T-helper 1 cell treated with Interleukin-12 subunit alpha and Interleukin-12 subunit beta and Interleukin-4 antibody, amounts not matched to agents 30 μg/mL and 1 μg/mL, for 36 hours (primary cell): ENCODE measurements at regions not wholly inside any gene's neighbourhood (a gene's known extent, or its start where the extent isn't known, plus 50 kb on each side); places are given as distances from the start of the nearest gene placed in this dataset.

Source experiments
- H3K27ac Mint-ChIP-seq: one replicate; pipeline ENCODE4 v1.8.0; 2021; ENCODE audit warnings: mild to moderate bottlenecking, mixed read lengths
- H3K27me3 Mint-ChIP-seq: one replicate; pipeline ENCODE4 v1.8.0; 2021; ENCODE audit warnings: low read depth, mixed read lengths
- H3K36me3 Mint-ChIP-seq: one replicate; pipeline ENCODE4 v1.8.0; 2021; ENCODE audit warnings: low read depth, mixed read lengths
- H3K4me1 Mint-ChIP-seq: one replicate; pipeline ENCODE4 v1.8.0; 2021; ENCODE audit warnings: low read depth, mixed read lengths
- H3K4me3 Mint-ChIP-seq: one replicate; pipeline ENCODE4 v1.8.0; 2021; ENCODE audit warnings: mild to moderate bottlenecking, moderate library complexity, mixed read lengths
- H3K9me3 Mint-ChIP-seq: one replicate; pipeline ENCODE4 v1.8.0; 2021; ENCODE audit warnings: mixed read lengths

- Mint-ChIP-seq H3K36me3 (peaks cover 17% of the 10 kb centered on the region), H3K27ac (no peak overlapping the region), H3K4me3 (no peak overlapping the region), H3K4me1 (peaks cover 22% of the 10 kb centered on the region), H3K9me3 (peaks cover 13% of the 10 kb centered on the region), H3K27me3 (no peaks in the 10 kb centered on the region)
Measured at GRCh38 chr6:105764315-105764714, 321.8 kb upstream of the PRDM1 start.

- H3K4me1 Mint-ChIP-seq: peaks cover 22% of the 10 kb centered on the region
- H3K27ac Mint-ChIP-seq: no peak overlapping the region
- no peak overlapping the region for H3K4me3 Mint-ChIP-seq
- no peaks in the 10 kb centered on the region for H3K27me3 Mint-ChIP-seq
- H3K36me3 Mint-ChIP-seq: peaks cover 17% of the 10 kb centered on the region
- peaks cover 13% of the 10 kb centered on the region for H3K9me3 Mint-ChIP-seq
Measured at GRCh38 chr6:105763866-105764265, 322.3 kb upstream of the PRDM1 start.

- Mint-ChIP-seq H3K9me3 (peaks cover 23% of the 10 kb centered on the region), H3K27ac (no peak overlapping the region), H3K27me3 (no peaks in the 10 kb centered on the region), H3K36me3 (peaks cover 27% of the 10 kb centered on the region), H3K4me3 (no peak overlapping the region), H3K4me1 (peaks cover 50% of the 10 kb centered on the region)
Measured at GRCh38 chr6:105760746-105761145, 325.4 kb upstream of the PRDM1 start.

GRCh38 chr6:105759946-105760345 lies 326.2 kb upstream of the PRDM1 start:
- peaks cover 48% of the 10 kb centered on the region for H3K4me1 Mint-ChIP-seq
- peaks cover 27% of the 10 kb centered on the region for H3K36me3 Mint-ChIP-seq
- H3K9me3 Mint-ChIP-seq: peaks cover 19% of the 10 kb centered on the region
- peak overlapping the region; percentile 65 for H3K27ac Mint-ChIP-seq
- no peaks in the 10 kb centered on the region for H3K27me3 Mint-ChIP-seq
- peak overlapping the region; percentile 11 for H3K4me3 Mint-ChIP-seq

GRCh38 chr6:105759015-105759414 lies 327.1 kb upstream of the PRDM1 start:
- Mint-ChIP-seq H3K36me3 (peaks cover 24% of the 10 kb centered on the region), H3K27me3 (no peaks in the 10 kb centered on the region), H3K4me3 (no peak overlapping the region), H3K4me1 (peaks cover 46% of the 10 kb centered on the region), H3K27ac (no peak overlapping the region), H3K9me3 (peaks cover 19% of the 10 kb centered on the region)

- Mint-ChIP-seq H3K27ac (peak overlapping the region; percentile 79), H3K27me3 (no peaks in the 10 kb centered on the region), H3K4me3 (peak overlapping the region; percentile 26), H3K4me1 (peaks cover 50% of the 10 kb centered on the region), H3K36me3 (peaks cover 21% of the 10 kb centered on the region), H3K9me3 (peaks cover 16% of the 10 kb centered on the region)
Measured at GRCh38 chr6:105757512-105758200, 328.5 kb upstream of the PRDM1 start.

GRCh38 chr6:105755885-105756284 lies 330.3 kb upstream of the PRDM1 start:
- H3K36me3 Mint-ChIP-seq: peaks cover 24% of the 10 kb centered on the region
- peaks cover 20% of the 10 kb centered on the region for H3K9me3 Mint-ChIP-seq
- no peaks in the 10 kb centered on the region for H3K27me3 Mint-ChIP-seq
- peaks cover 56% of the 10 kb centered on the region for H3K4me1 Mint-ChIP-seq
- peak overlapping the region; percentile 56 for H3K27ac Mint-ChIP-seq
- no peak overlapping the region for H3K4me3 Mint-ChIP-seq

- H3K4me1 Mint-ChIP-seq: peaks cover 45% of the 10 kb centered on the region
- H3K27ac Mint-ChIP-seq: no peak overlapping the region
- peaks cover 14% of the 10 kb centered on the region for H3K9me3 Mint-ChIP-seq
- no peaks in the 10 kb centered on the region for H3K27me3 Mint-ChIP-seq
- H3K36me3 Mint-ChIP-seq: peaks cover 18% of the 10 kb centered on the region
- H3K4me3 Mint-ChIP-seq: no peak overlapping the region
Measured at GRCh38 chr6:105753620-105754211, 332.4 kb upstream of the PRDM1 start.

GRCh38 chr6:105753207-105753606 lies 332.9 kb upstream of the PRDM1 start:
- no peak overlapping the region for H3K27ac Mint-ChIP-seq
- H3K36me3 Mint-ChIP-seq: peaks cover 19% of the 10 kb centered on the region
- H3K4me1 Mint-ChIP-seq: peaks cover 45% of the 10 kb centered on the region
- no peak overlapping the region for H3K4me3 Mint-ChIP-seq
- no peaks in the 10 kb centered on the region for H3K27me3 Mint-ChIP-seq
- peaks cover 14% of the 10 kb centered on the region for H3K9me3 Mint-ChIP-seq

- H3K27ac Mint-ChIP-seq: no peak overlapping the region
Measured at GRCh38 chr6:105750089-105750488, 336.0 kb upstream of the PRDM1 start.

GRCh38 chr6:105748737-105749161 lies 337.4 kb upstream of the PRDM1 start:
- Mint-ChIP-seq H3K4me1 (peaks cover 50% of the 10 kb centered on the region), H3K36me3 (peaks cover 11% of the 10 kb centered on the region), H3K27ac (no peak overlapping the region), H3K4me3 (no peak overlapping the region), H3K9me3 (peaks cover 4% of the 10 kb centered on the region), H3K27me3 (no peaks in the 10 kb centered on the region)

More at GRCh38 chr6:105750089-105750488, 336.0 kb upstream of the PRDM1 start:
- H3K27me3 Mint-ChIP-seq: no peaks in the 10 kb centered on the region
- H3K9me3 Mint-ChIP-seq: peaks cover 4% of the 10 kb centered on the region
- no peak overlapping the region for H3K4me3 Mint-ChIP-seq
- H3K36me3 Mint-ChIP-seq: peaks cover 10% of the 10 kb centered on the region
- H3K4me1 Mint-ChIP-seq: peaks cover 38% of the 10 kb centered on the region

GRCh38 chr6:105747823-105748405 lies 338.2 kb upstream of the PRDM1 start:
- H3K4me1 Mint-ChIP-seq: peaks cover 51% of the 10 kb centered on the region
- peaks cover 4% of the 10 kb centered on the region for H3K9me3 Mint-ChIP-seq
- no peak overlapping the region for H3K4me3 Mint-ChIP-seq
- peaks cover 14% of the 10 kb centered on the region for H3K36me3 Mint-ChIP-seq
- H3K27ac Mint-ChIP-seq: no peak overlapping the region
- no peaks in the 10 kb centered on the region for H3K27me3 Mint-ChIP-seq

- Mint-ChIP-seq H3K27me3 (no peaks in the 10 kb centered on the region), H3K4me3 (no peak overlapping the region), H3K9me3 (no peaks in the 10 kb centered on the region), H3K27ac (no peak overlapping the region), H3K36me3 (peaks cover 12% of the 10 kb centered on the region), H3K4me1 (peaks cover 49% of the 10 kb centered on the region)
Measured at GRCh38 chr6:105746509-105746908, 339.6 kb upstream of the PRDM1 start.

- Mint-ChIP-seq H3K4me3 (no peak overlapping the region), H3K27me3 (no peaks in the 10 kb centered on the region), H3K4me1 (peaks cover 50% of the 10 kb centered on the region), H3K27ac (no peak overlapping the region), H3K9me3 (peaks cover under 1% of the 10 kb centered on the region), H3K36me3 (peaks cover 14% of the 10 kb centered on the region)
Measured at GRCh38 chr6:105746130-105746505, 340.0 kb upstream of the PRDM1 start.
